HepG2 (cell line): ENCODE measurements at regions not wholly inside any gene's neighbourhood (a gene's known extent, or its start where the extent isn't known, plus 50 kb on each side); places are given as distances from the start of the nearest gene placed in this dataset.
A peak's percentile ranks its signal among the peaks of the same experiment; 100 is the strongest.

ENCODE experiments used
- ATAC-seq: fragments of 200-7000 bp; cut with Tn5 transposase; 3 replicates; pipeline ENCODE4 v1.9.1; 2020; ENCODE audit warnings: mild to moderate bottlenecking, moderate library complexity
- BruUV-seq: library from RNA; stranded (reverse); fragments of 400-500 nt; replicated peaks from 2 replicates; lab custom pipeline; 2021; lab: Mats Ljungman, UMichigan
- CTCF ChIA-PET: fragments of 300-600 bp; formaldehyde crosslinking; extraction: SDS; loops from one replicate; lab custom pipeline; 2021; ENCODE audit warnings: low total read pairs, inconsistent platforms, low intra/inter-chr PET ratio; lab: Yijun Ruan, JAX
- POLR2A ChIA-PET: fragments of 350-600 bp; sonication (Branson Sonifier 250); formaldehyde crosslinking; loops from one replicate; lab custom pipeline; 2020; ENCODE audit warnings: antibody characterized with exemption, inconsistent platforms; lab: Yijun Ruan, JAX
- DNase-seq: peaks from one replicate; pipeline ENCODE4 v3.0.0-alpha.2; 2015; ENCODE audit warnings: low spot score
- FAIRE-seq: peaks from 3 replicates; lab custom pipeline; 2011; peaks lifted over from hg19 to GRCh38; lab: Jason Lieb, UNC
- H2AFZ ChIP-seq: one replicate; pipeline ENCODE4 v1.6.1; 2011; ENCODE audit warnings: low read length, inconsistent platforms
- H3K27ac ChIP-seq: fragments of 300-600 bp; 3 replicates; pipeline ENCODE4 v1.8.0; 2011; ENCODE audit warnings: mixed run types, mild to moderate bottlenecking, mixed read lengths, low read length, inconsistent platforms; ENCODE audit not compliant: insufficient read depth; ENCODE audit errors: extremely low read length
- H3K27me3 ChIP-seq, 2 experiments: fragments of 200-600 bp in 1 of 2; 2 replicates in 1 of 2; 3 replicates in 1 of 2; pipeline versions ENCODE4 v1.6.0 to v1.8.0; 2011; ENCODE audit warnings: low read length in 2 of 2, mild to moderate bottlenecking in 2 of 2, moderate library complexity in 2 of 2, inconsistent platforms in 1 of 2; ENCODE audit not compliant: insufficient read depth in 2 of 2, control insufficient read depth in 1 of 2
- H3K36me3 ChIP-seq, 2 experiments: fragments of 200-600 bp in 1 of 2; replicated peaks in 1 of 2; 2 replicates in 1 of 2; 3 replicates in 1 of 2; pipeline versions ENCODE4 v1.5.1 to v1.8.0; 2011; ENCODE audit warnings: low read length in 2 of 2, inconsistent platforms in 1 of 2; ENCODE audit not compliant: insufficient read depth in 2 of 2, control insufficient read depth in 1 of 2
- H3K4me1 ChIP-seq: 2 replicates; pipeline ENCODE4 v1.5.1; 2012; ENCODE audit warnings: low read length, inconsistent platforms; ENCODE audit not compliant: insufficient read depth
- H3K4me2 ChIP-seq: 2 replicates; pipeline ENCODE4 v1.6.0; 2011; ENCODE audit warnings: low read depth, low read length, inconsistent platforms
- H3K4me3 ChIP-seq, 3 experiments: fragments of 200-600 bp in 1 of 3; sonication (generic), shearing (Covaris generic) in 1 of 3; replicated peaks in 1 of 3; 2 replicates each; pipeline ENCODE4 v1.5.1; 2011 to 2016; ENCODE audit warnings: low read length in 3 of 3, inconsistent platforms in 2 of 3, low read depth in 2 of 3, mild to moderate bottlenecking in 2 of 3, control low read depth in 1 of 3, mixed read lengths in 1 of 3; ENCODE audit not compliant: insufficient read depth in 1 of 3
- H3K79me2 ChIP-seq: one replicate; pipeline ENCODE4 v1.6.1; 2011; ENCODE audit warnings: low read length, inconsistent platforms; ENCODE audit not compliant: insufficient read depth
- H3K9ac ChIP-seq: 2 replicates; pipeline ENCODE4 v1.6.0; 2011; ENCODE audit warnings: mild to moderate bottlenecking, low read depth, low read length, inconsistent platforms; ENCODE audit not compliant: insufficient read depth
- H3K9me3 ChIP-seq: 2 replicates; pipeline ENCODE4 v1.5.1; 2012; ENCODE audit warnings: mild to moderate bottlenecking, low read length
- H4K20me1 ChIP-seq: 2 replicates; pipeline ENCODE4 v1.6.0; 2011; ENCODE audit warnings: inconsistent platforms, mild to moderate bottlenecking, low read length, moderate library complexity; ENCODE audit not compliant: insufficient read depth
- AFF4 ChIP-seq: sonication (generic); formaldehyde crosslinking; IDR thresholded peaks from 2 replicates; pipeline ENCODE4 v1.4.0; 2020; ENCODE audit warnings: missing genetic modification reagents
- BCL3 ChIP-seq: sonication (generic); formaldehyde crosslinking; IDR thresholded peaks from 2 replicates; pipeline ENCODE4 v1.5.1; 2020; ENCODE audit warnings: mild to moderate bottlenecking, missing genetic modification reagents, moderate library complexity
- HIVEP1 ChIP-seq: sonication (generic); formaldehyde crosslinking; IDR thresholded peaks from 2 replicates; pipeline ENCODE4 v1.4.0; 2020; ENCODE audit warnings: mild to moderate bottlenecking, missing genetic modification reagents
- HNRNPK ChIP-seq: fragments of 200-400 bp; formaldehyde crosslinking; IDR thresholded peaks from 2 replicates; pipeline ENCODE4 v1.6.1; 2018; ENCODE audit warnings: low read length, low read depth, moderate library complexity, mild to moderate bottlenecking; ENCODE audit not compliant: poor library complexity, severe bottlenecking
- HNRNPL ChIP-seq: fragments of 200-400 bp; formaldehyde crosslinking; IDR thresholded peaks from 2 replicates; pipeline ENCODE4 v1.6.1; 2017; ENCODE audit warnings: mild to moderate bottlenecking, low read depth, low read length
- HOXA5 ChIP-seq: sonication (generic); formaldehyde crosslinking; IDR thresholded peaks from 2 replicates; pipeline ENCODE4 v1.4.0; 2020; ENCODE audit warnings: missing genetic modification reagents
- NRL ChIP-seq: sonication (generic); formaldehyde crosslinking; IDR thresholded peaks from 2 replicates; pipeline ENCODE4 v1.5.0; 2020; ENCODE audit warnings: missing genetic modification reagents, mild to moderate bottlenecking, moderate library complexity, borderline replicate concordance
- PCBP1 ChIP-seq: fragments of 200-400 bp; formaldehyde crosslinking; IDR thresholded peaks from 2 replicates; pipeline ENCODE4 v1.6.1; 2017; ENCODE audit warnings: mild to moderate bottlenecking, low read depth, low read length, borderline replicate concordance
- SNAI1 ChIP-seq: sonication (generic); formaldehyde crosslinking; IDR thresholded peaks from 2 replicates; pipeline ENCODE4 v1.5.0; 2020; ENCODE audit warnings: mild to moderate bottlenecking, missing genetic modification reagents, borderline replicate concordance
- TCF7 ChIP-seq: sonication (generic); IDR thresholded peaks from 2 replicates; pipeline ENCODE4 v1.6.1; 2016; ENCODE audit warnings: antibody characterized with exemption, low read depth
- ZIK1 ChIP-seq: sonication (generic); formaldehyde crosslinking; IDR thresholded peaks from 2 replicates; pipeline ENCODE4 v1.5.0; 2020; ENCODE audit warnings: mild to moderate bottlenecking, low read depth, missing genetic modification reagents, borderline replicate concordance
- WGBS: methylation state at CpG from one replicate; pipeline ENCODE4 v1.1.6; 2017; ENCODE audit warnings: low lambda C conversion rate; 5-methylcytosine and 5-hydroxymethylcytosine counted together
- in situ Hi-C: cut with HindIII; loops from 2 replicates; pipeline ENCODE4 v1.10.0; 2017; ENCODE audit warnings: low pct_unique_long_range_greater_than_20kb; ENCODE audit not compliant: extremely low pct_ligation_motif_present
- intact Hi-C: fragments of 100-400 bp; cut with micrococcal nuclease; formaldehyde crosslinking; loops from one replicate; pipeline ENCODE4 v1.10.0; 2022; ENCODE audit not compliant: unreplicated experiment
- TF ChIP-seq, protein P1 (sequence below): sonication (generic); formaldehyde crosslinking; IDR thresholded peaks from 2 replicates; pipeline ENCODE4 v1.4.0; 2020; ENCODE audit warnings: missing genetic modification reagents

GRCh38 chr9:87798261-87798833 is 72.4 kb downstream of the CTSL start:
- no peak for DNase-seq

More at GRCh38 chr9:87798261-87798833, 72.4 kb downstream of the CTSL start:
- no peaks in the 10 kb centered on the region for H3K9me3 ChIP-seq
- TF ChIP-seq BCL3 (CRISPR knock-in tag) (no peak), NRL (CRISPR knock-in tag) (no peak), ZIK1 (CRISPR knock-in tag) (no peak), HNRNPK (peak; percentile 94), AFF4 (CRISPR knock-in tag) (no peak), HIVEP1 (CRISPR knock-in tag) (no peak), PCBP1 (0 out of 2 replicates have a peak, but pooled peaks have one; percentile 65), HNRNPL (no peak), TCF7 (no peak), SNAI1 (CRISPR knock-in tag) (no peak), HOXA5 (no peak)
- TF ChIP-seq, protein P1, sequence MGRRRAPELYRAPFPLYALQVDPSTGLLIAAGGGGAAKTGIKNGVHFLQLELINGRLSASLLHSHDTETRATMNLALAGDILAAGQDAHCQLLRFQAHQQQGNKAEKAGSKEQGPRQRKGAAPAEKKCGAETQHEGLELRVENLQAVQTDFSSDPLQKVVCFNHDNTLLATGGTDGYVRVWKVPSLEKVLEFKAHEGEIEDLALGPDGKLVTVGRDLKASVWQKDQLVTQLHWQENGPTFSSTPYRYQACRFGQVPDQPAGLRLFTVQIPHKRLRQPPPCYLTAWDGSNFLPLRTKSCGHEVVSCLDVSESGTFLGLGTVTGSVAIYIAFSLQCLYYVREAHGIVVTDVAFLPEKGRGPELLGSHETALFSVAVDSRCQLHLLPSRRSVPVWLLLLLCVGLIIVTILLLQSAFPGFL (CRISPR knock-in tag), result no peak
- TF ChIP-seq, all 625 proteins: peak for 2
- no peaks in the 10 kb centered on the region for H3K79me2 ChIP-seq
- in situ Hi-C loops (no loop called here), intact Hi-C loops (no loop called here)
- ATAC-seq (no peak), FAIRE-seq (no peak)
- ChIA-PET POLR2A (no interaction called here), CTCF (no interaction called here)
- 0% methylated on average over 1 of the region's 1 CpG for WGBS
- H3K27me3 ChIP-seq, result peaks cover 1 to 11% of the 10 kb centered on the region in 2 experiments; a peak in 3 of 5 replicates
- no peak overlapping the region for H3K4me2 ChIP-seq
- H3K36me3 ChIP-seq, result no peaks in the 10 kb centered on the region
- no peak overlapping the region for H3K27ac ChIP-seq
- no TSS peak for BruUV-seq
- no peaks in the 10 kb centered on the region for H4K20me1 ChIP-seq
- H3K4me1 ChIP-seq, result peaks cover 5% of the 10 kb centered on the region; the same call in 1 of the 2 replicates
- H2AFZ ChIP-seq, result no peak overlapping the region
- H3K4me3 ChIP-seq, result no peak overlapping the region
- no peak overlapping the region for H3K9ac ChIP-seq
